H1 (cell line): ENCODE measurements at regions not wholly inside any gene's neighbourhood (a gene's known extent, or its start where the extent isn't known, plus 50 kb on each side); places are given as distances from the start of the nearest gene placed in this dataset.
A peak's percentile ranks its signal among the peaks of the same experiment; 100 is the strongest.

Experiments used
- CTCF ChIA-PET: fragments of 300-600 bp; sonication (Branson Sonifier 250); formaldehyde crosslinking; loops from one replicate; lab custom pipeline; 2021; ENCODE audit not compliant: partially characterized antibody; lab: Charles Lee
- POLR2A ChIA-PET: fragments of 300-600 bp; sonication (Branson Sonifier 250); formaldehyde crosslinking; loops from one replicate; lab custom pipeline; 2021; ENCODE audit warnings: inconsistent platforms; ENCODE audit not compliant: partially characterized antibody; lab: Charles Lee
- DNase-seq, 2 experiments: peaks; one replicate each; pipeline versions ENCODE4 v3.0.0 to v3.0.0-alpha.2; 2010 to 2022; ENCODE audit warnings: low spot score in 2 of 2, low read depth in 1 of 2, mixed read lengths in 1 of 2
- FAIRE-seq: peaks from 2 replicates; lab custom pipeline; 2011; peaks lifted over from hg19 to GRCh38; lab: Jason Lieb, UNC
- H2AFZ ChIP-seq: 2 replicates; pipeline ENCODE4 v1.8.1; 2012; ENCODE audit warnings: low read length, inconsistent platforms
- H2AK5ac ChIP-seq: 2 replicates; pipeline ENCODE4 v1.6.1; 2013; ENCODE audit warnings: low read depth, low read length
- H2BK120ac ChIP-seq: replicated peaks from 2 replicates; pipeline ENCODE3; 2013; ENCODE audit warnings: low read depth, low read length, inconsistent platforms
- H2BK12ac ChIP-seq: 2 replicates; pipeline ENCODE4 v1.6.1; 2013; ENCODE audit warnings: low read depth, low read length
- H2BK15ac ChIP-seq: 2 replicates; pipeline ENCODE4 v1.6.1; 2013; ENCODE audit warnings: low read length
- H2BK20ac ChIP-seq: 2 replicates; pipeline ENCODE4 v1.6.1; 2013; ENCODE audit warnings: low read length
- H2BK5ac ChIP-seq: 2 replicates; pipeline ENCODE4 v1.6.1; 2013; ENCODE audit warnings: low read depth, low read length
- H3K14ac ChIP-seq: 2 replicates; pipeline ENCODE4 v1.6.1; 2013; ENCODE audit warnings: inconsistent platforms; ENCODE audit not compliant: insufficient read length
- H3K18ac ChIP-seq: 2 replicates; pipeline ENCODE4 v1.6.1; 2013; ENCODE audit warnings: low read length; ENCODE audit errors: extremely low read depth
- H3K23ac ChIP-seq: 2 replicates; pipeline ENCODE4 v1.6.1; 2013; ENCODE audit warnings: inconsistent platforms; ENCODE audit not compliant: insufficient read length
- H3K23me2 ChIP-seq: 2 replicates; pipeline ENCODE4 v1.6.1; 2013; ENCODE audit warnings: low read depth, low read length
- H3K27ac ChIP-seq: 2 replicates; pipeline ENCODE4 v1.6.1; 2011; ENCODE audit warnings: low read depth, low read length, inconsistent platforms
- H3K27me3 ChIP-seq, 4 experiments: replicated peaks in 1 of 4; 1 replicate in 1 of 4; 2 replicates in 3 of 4; pipeline versions ENCODE4 v1.6.1 to v1.8.1; 2011 to 2013; ENCODE audit warnings: low read length in 3 of 4, mild to moderate bottlenecking in 3 of 4, inconsistent platforms in 2 of 4, mixed read lengths in 2 of 4, moderate library complexity in 1 of 4; ENCODE audit not compliant: control insufficient read depth in 3 of 4, insufficient read depth in 3 of 4; ENCODE audit errors: extremely low read depth in 1 of 4
- H3K36me3 ChIP-seq, 4 experiments: 2 replicates each; pipeline versions ENCODE4 v1.6.1 to v1.8.1; 2011 to 2013; ENCODE audit warnings: mild to moderate bottlenecking in 4 of 4, low read length in 3 of 4, moderate library complexity in 2 of 4, control low read depth in 1 of 4, inconsistent platforms in 1 of 4; ENCODE audit not compliant: insufficient read depth in 4 of 4, control insufficient read depth in 2 of 4
- H3K4ac ChIP-seq: replicated peaks from 2 replicates; pipeline ENCODE3; 2013; ENCODE audit warnings: low read length, low read depth, mixed read lengths, inconsistent platforms; ENCODE audit not compliant: insufficient read length
- H3K4me1 ChIP-seq, 4 experiments: replicated peaks in 1 of 4; 1 replicate in 1 of 4; 2 replicates in 3 of 4; pipeline versions ENCODE4 v1.6.1 to v1.8.1; 2011 to 2013; ENCODE audit warnings: low read length in 3 of 4, inconsistent platforms in 2 of 4, mixed read lengths in 1 of 4; ENCODE audit not compliant: insufficient read depth in 4 of 4, control insufficient read depth in 3 of 4
- H3K4me2 ChIP-seq, 2 experiments: 2 replicates each; pipeline versions ENCODE4 v1.6.1 to v1.8.1; 2011 to 2013; ENCODE audit warnings: low read depth in 2 of 2, low read length in 2 of 2, control low read depth in 1 of 2, inconsistent platforms in 1 of 2, mild to moderate bottlenecking in 1 of 2; ENCODE audit not compliant: insufficient read depth in 1 of 2
- H3K4me3 ChIP-seq, 4 experiments: fragments of 200-600, 300-600 bp in 1 of 4; sonication (generic), shearing (Covaris generic), sonication (Bioruptor Twin) in 1 of 4; 2 replicates each; pipeline versions ENCODE4 v1.5.1 to v1.8.1; 2011 to 2016; ENCODE audit warnings: low read length in 4 of 4, low read depth in 3 of 4, control low read depth in 2 of 4, inconsistent platforms in 2 of 4, mild to moderate bottlenecking in 2 of 4, mixed read lengths in 1 of 4, moderate library complexity in 1 of 4; ENCODE audit not compliant: insufficient read depth in 2 of 4; ENCODE audit errors: extremely low read depth in 1 of 4
- H3K56ac ChIP-seq: replicated peaks from 2 replicates; pipeline ENCODE3; 2013; ENCODE audit warnings: low read depth, mild to moderate bottlenecking, mixed read lengths, low read length, inconsistent platforms; ENCODE audit not compliant: insufficient read length
- H3K79me1 ChIP-seq: 2 replicates; pipeline ENCODE4 v1.6.1; 2013; ENCODE audit warnings: low read depth, low read length, control low read depth
- H3K79me2 ChIP-seq, 2 experiments: 2 replicates each; pipeline versions ENCODE4 v1.6.1 to v1.8.1; 2012 to 2013; ENCODE audit warnings: low read length in 2 of 2, mild to moderate bottlenecking in 2 of 2, inconsistent platforms in 1 of 2; ENCODE audit not compliant: insufficient read depth in 2 of 2, control insufficient read depth in 1 of 2
- H3K9ac ChIP-seq, 4 experiments: replicated peaks in 1 of 4; 1 replicate in 1 of 4; 2 replicates in 3 of 4; pipeline versions ENCODE4 v1.6.1 to v1.8.1; 2011 to 2013; ENCODE audit warnings: low read depth in 3 of 4, low read length in 3 of 4, control low read depth in 2 of 4, mild to moderate bottlenecking in 2 of 4, moderate library complexity in 2 of 4, inconsistent platforms in 1 of 4; ENCODE audit errors: extremely low read depth in 1 of 4
- H3K9me3 ChIP-seq, 2 experiments: 2 replicates each; pipeline versions ENCODE4 v1.6.1 to v1.8.1; 2012 to 2013; ENCODE audit warnings: mild to moderate bottlenecking in 2 of 2, moderate library complexity in 2 of 2, control low read depth in 1 of 2, inconsistent platforms in 1 of 2, low read depth in 1 of 2, low read length in 1 of 2, mixed read lengths in 1 of 2; ENCODE audit not compliant: insufficient read depth in 2 of 2
- H4K20me1 ChIP-seq, 2 experiments: replicated peaks in 1 of 2; 2 replicates each; pipeline versions ENCODE3 to v1.8.1; 2011 to 2013; ENCODE audit warnings: inconsistent platforms in 2 of 2, low read length in 2 of 2, mild to moderate bottlenecking in 1 of 2; ENCODE audit not compliant: insufficient read depth in 2 of 2, control insufficient read depth in 1 of 2
- H4K5ac ChIP-seq: 2 replicates; pipeline ENCODE4 v1.6.1; 2013; ENCODE audit warnings: low read length, low read depth, mixed read lengths, inconsistent platforms; ENCODE audit not compliant: insufficient read length
- H4K8ac ChIP-seq: 2 replicates; pipeline ENCODE4 v1.8.0; 2013; ENCODE audit warnings: mild to moderate bottlenecking, moderate library complexity, low read length, inconsistent platforms; ENCODE audit not compliant: insufficient read depth; ENCODE audit errors: extremely low read depth
- H4K91ac ChIP-seq: replicated peaks from 2 replicates; pipeline ENCODE3; 2013; ENCODE audit warnings: low read length, mixed read lengths, inconsistent platforms; ENCODE audit not compliant: insufficient read length
- CTCF ChIP-seq, 3 experiments: IDR thresholded peaks; 1 replicate in 2 of 3; 2 replicates in 1 of 3; pipeline versions ENCODE4 v1.5.1 to v1.6.1; 2011; ENCODE audit warnings: low read length in 3 of 3, mild to moderate bottlenecking in 3 of 3, inconsistent platforms in 2 of 3, low read depth in 1 of 3, moderate library complexity in 1 of 3; ENCODE audit not compliant: insufficient read depth in 1 of 3; ENCODE audit errors: control extremely low read depth in 1 of 3
- EZH2 ChIP-seq: fragments of 200-600 bp; sonication (generic); IDR thresholded peaks from 2 replicates; pipeline ENCODE4 v1.7.1; 2012; ENCODE audit warnings: low read depth, mild to moderate bottlenecking, moderate library complexity, low read length, inconsistent platforms; ENCODE audit not compliant: severe bottlenecking
- KDM1A ChIP-seq: fragments of 200-600, 300-600 bp; sonication (generic); IDR thresholded peaks from 2 replicates; pipeline ENCODE4 v1.7.1; 2016; ENCODE audit warnings: mild to moderate bottlenecking, low read length, borderline replicate concordance
- RAD21 ChIP-seq, 2 experiments: IDR thresholded peaks in 1 of 2; conservative IDR thresholded peaks in 1 of 2; 2 replicates each; pipeline ENCODE4 v1.6.1; 2011; ENCODE audit warnings: low read depth in 2 of 2, low read length in 2 of 2, improper control_type of control experiment in 1 of 2, inconsistent platforms in 1 of 2, mild to moderate bottlenecking in 1 of 2, moderate library complexity in 1 of 2
- SAP30 ChIP-seq: fragments of 300-600 bp; sonication (generic); IDR thresholded peaks from 2 replicates; pipeline ENCODE4 v1.7.1; 2012; ENCODE audit warnings: low read length, moderate library complexity, mild to moderate bottlenecking, inconsistent platforms; ENCODE audit not compliant: insufficient read depth, insufficient replicate concordance
- SIN3A ChIP-seq, 2 experiments: IDR thresholded peaks in 1 of 2; conservative IDR thresholded peaks in 1 of 2; 2 replicates each; pipeline ENCODE4 v1.6.1; 2011 to 2012; ENCODE audit warnings: low read length in 2 of 2, improper control_type of control experiment in 1 of 2, low read depth in 1 of 2, mild to moderate bottlenecking in 1 of 2
- SIX5 ChIP-seq: IDR thresholded peaks from 2 replicates; pipeline ENCODE4 v1.6.1; 2011; ENCODE audit warnings: mild to moderate bottlenecking, low read depth, low read length
- TAF1 ChIP-seq: IDR thresholded peaks from 2 replicates; pipeline ENCODE4 v1.6.1; 2011; ENCODE audit warnings: mild to moderate bottlenecking, low read depth, low read length
- TBP ChIP-seq: IDR thresholded peaks from 2 replicates; pipeline ENCODE4 v1.6.1; 2011; ENCODE audit warnings: low read depth, low read length, improper control_type of control experiment
- WGBS, 2 experiments: shearing (Covaris generic) in 1 of 2; methylation state at CpG; one replicate each; pipeline versions ENCODE4 v1.1.6 to v1.1.7; 2013 to 2015; ENCODE audit warnings: low lambda C conversion rate in 2 of 2, mixed read lengths in 2 of 2, inconsistent platforms in 1 of 2, low coverage in 1 of 2, missing lambda C conversion rate in 1 of 2; ENCODE audit not compliant: insufficient replicate concordance in 2 of 2, insufficient coverage in 1 of 2, insufficient read length in 1 of 2; ENCODE audit errors: extremely low coverage in 1 of 2, missing lambda C conversion rate in 1 of 2; 5-methylcytosine and 5-hydroxymethylcytosine counted together

- Histone ChIP-seq H3K23me2 (peaks cover 2% of the 10 kb centered on the region), H2AFZ (0 out of 2 replicates have a peak overlapping the region, but pooled peaks have one; percentile 13), H2BK20ac (no peak overlapping the region), H2BK120ac (no peak overlapping the region), H4K20me1 (no peaks in the 10 kb centered on the region), H3K4ac (no peak overlapping the region), H3K27ac (peak overlapping the region; percentile 73; the same call in 1 of the 2 replicates), H4K91ac (no peak overlapping the region), H3K36me3 (no peaks in the 10 kb centered on the region), H3K9ac (peak overlapping the region; percentile 49 to 67 (median 66)), H2BK15ac (no peak overlapping the region), H2AK5ac (peak overlapping the region; percentile 86; the same call in 1 of the 2 replicates), H3K79me1 (no peaks in the 10 kb centered on the region), H3K79me2 (no peaks in the 10 kb centered on the region), H2BK12ac (0 out of 2 replicates have a peak overlapping the region, but pooled peaks have one; percentile 9), H3K23ac (no peak overlapping the region), H3K27me3 (no peaks in the 10 kb centered on the region), H3K14ac (no peak overlapping the region), H4K8ac (peak overlapping the region; percentile 81; the same call in 1 of the 2 replicates), H3K4me3 (peak overlapping the region; percentile 17 to 72 (median 66)), H3K9me3 (no peaks in the 10 kb centered on the region), H3K56ac (no peak overlapping the region), H4K5ac (peak overlapping the region; percentile 90), H3K18ac (no peak overlapping the region; the same call in 1 of the 2 replicates), H3K4me1 (no peaks in the 10 kb centered on the region; a peak in 1 of 7 replicates), H2BK5ac (peak overlapping the region; percentile 75; the same call in 1 of the 2 replicates), H3K4me2 (peak overlapping the region; percentile 68 to 74)
- no peak for FAIRE-seq
- ChIA-PET CTCF (interaction anchor here (0.6 to 0.9 kb wide), 3 partner anchors 176 to 350 kb away, joined by 3 read pairs; no protein-coding TSS in a partner anchor), POLR2A (no interaction called here)
- DNase-seq = peak; percentile 84 to 97
- WGBS, 2 experiments = 2% methylated on average over 6 of the region's 58 CpGs; no CpG with 5 or more reads in 1 of the 2 experiments
- TF ChIP-seq SIX5 = no peak
- peak; percentile 52 to 60 for TF ChIP-seq RAD21 (IDR thresholded peaks at IDR 0.05 in 1 of 2, conservative IDR thresholded peaks at IDR 0.05 in 1 of 2; ENCODE audit: low read depth in 2 of 2, low read length in 2 of 2)
- TF ChIP-seq KDM1A = no peak
- TF ChIP-seq EZH2 = no peak
- TF ChIP-seq CTCF (IDR thresholded peaks at IDR 0.05; ENCODE audit: control extremely low read depth in 1 of 3, insufficient read depth in 1 of 3, low read depth in 1 of 3, low read length in 3 of 3) = peak; percentile 36 to 53 (median 36)
- TF ChIP-seq SIN3A (conservative IDR thresholded peaks at IDR 0.05 in 1 of 2, IDR thresholded peaks at IDR 0.05 in 1 of 2; ENCODE audit: low read depth in 1 of 2, low read length in 2 of 2) = no peak; a peak in 1 of 4 replicates
- no peak for TF ChIP-seq TBP
- peak; percentile 63; the same call in 1 of the 2 replicates for TF ChIP-seq TAF1
- TF ChIP-seq SAP30 = no peak
Observed at GRCh38 chr3:125916376-125916978, 52.5 kb upstream of the ROPN1B start.
